MCF 10A (cell line): ENCODE measurements at regions not wholly inside any gene's neighbourhood (a gene's known extent, or its start where the extent isn't known, plus 50 kb on each side); places are given as distances from the start of the nearest gene placed in this dataset.

ENCODE experiments used
- BruUV-seq: library from RNA; stranded (reverse); fragments of 400-500 nt; replicated peaks from 2 replicates; lab custom pipeline; 2021; lab: Mats Ljungman, UMichigan
- CTCF ChIA-PET: fragments of 300-600 bp; sonication (Branson Sonifier 250); formaldehyde crosslinking; extraction: SDS; loops from one replicate; lab custom pipeline; 2021; ENCODE audit warnings: antibody characterized with exemption, inconsistent platforms; lab: Yijun Ruan, JAX
- POLR2A ChIA-PET: fragments of 300-600, 350-650 bp; sonication (Branson Sonifier 250); formaldehyde crosslinking; extraction: SDS; loops from one replicate; lab custom pipeline; 2020; ENCODE audit warnings: antibody characterized with exemption, inconsistent platforms; lab: Yijun Ruan, JAX
- DNase-seq: peaks from one replicate; pipeline ENCODE4 v3.0.0-alpha.2; 2018; ENCODE audit not compliant: unreplicated experiment
- H3K27ac Mint-ChIP-seq: one replicate; pipeline ENCODE4 v1.8.0; 2022; ENCODE audit warnings: mild to moderate bottlenecking, low read depth, mixed read lengths; ENCODE audit not compliant: unreplicated experiment
- H3K27me3 Mint-ChIP-seq: one replicate; pipeline ENCODE4 v1.8.0; 2022; ENCODE audit warnings: mixed read lengths; ENCODE audit not compliant: insufficient read depth, unreplicated experiment
- H3K36me3 Mint-ChIP-seq: one replicate; pipeline ENCODE4 v1.8.0; 2022; ENCODE audit warnings: mild to moderate bottlenecking, moderate library complexity, mixed read lengths; ENCODE audit not compliant: insufficient read depth, unreplicated experiment
- H3K4me1 Mint-ChIP-seq: one replicate; pipeline ENCODE4 v1.8.0; 2022; ENCODE audit warnings: mixed read lengths; ENCODE audit not compliant: insufficient read depth, unreplicated experiment
- H3K4me3 Mint-ChIP-seq: one replicate; pipeline ENCODE4 v1.8.0; 2022; ENCODE audit warnings: mild to moderate bottlenecking, moderate library complexity, mixed read lengths; ENCODE audit not compliant: unreplicated experiment
- H3K9me3 Mint-ChIP-seq: one replicate; pipeline ENCODE4 v1.8.0; 2022; ENCODE audit warnings: mixed read lengths; ENCODE audit not compliant: unreplicated experiment
- intact Hi-C: fragments of 100-400 bp; cut with micrococcal nuclease; formaldehyde crosslinking; loops from 2 replicates; pipeline ENCODE4 v1.14.1; 2022
- TF ChIP-seq, protein P1 (sequence below): fragments of 200-600 bp; IDR thresholded peaks from one replicate; pipeline ENCODE4 v1.8.0; 2022; ENCODE audit warnings: antibody characterized with exemption, mild to moderate bottlenecking; ENCODE audit not compliant: unreplicated experiment

DNA sequence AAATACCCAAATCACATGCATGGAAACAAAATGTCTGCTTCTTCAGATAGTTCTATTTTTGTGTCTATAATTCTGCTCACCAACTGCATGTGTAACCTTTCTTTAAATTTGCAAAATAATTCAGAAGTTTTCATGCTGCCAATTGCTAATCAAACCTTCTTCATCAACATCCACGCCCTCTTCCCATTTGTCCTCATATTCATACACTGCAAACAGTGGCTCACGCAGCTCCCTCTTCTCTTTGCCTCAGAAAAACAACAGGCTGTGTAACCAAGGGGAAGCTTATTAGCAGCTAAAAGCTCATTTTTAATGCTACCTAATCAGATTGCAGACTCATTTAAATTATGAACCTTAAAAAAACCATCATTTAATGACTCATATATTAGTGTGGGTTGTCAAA, 555.0 kb upstream of the EPHA7 start:
- Mint-ChIP-seq H3K4me3 (no peak overlapping the region), H3K27ac (no peak overlapping the region), H3K9me3 (peaks cover 7% of the 10 kb centered on the region), H3K4me1 (no peaks in the 10 kb centered on the region), H3K36me3 (no peaks in the 10 kb centered on the region), H3K27me3 (peaks cover 33% of the 10 kb centered on the region)
- no TSS peak for BruUV-seq
- ChIA-PET POLR2A (no interaction called here), CTCF (no interaction called here)
- intact Hi-C loops, result no loop called here
- DNase-seq, result no peak
- TF ChIP-seq, protein P1, sequence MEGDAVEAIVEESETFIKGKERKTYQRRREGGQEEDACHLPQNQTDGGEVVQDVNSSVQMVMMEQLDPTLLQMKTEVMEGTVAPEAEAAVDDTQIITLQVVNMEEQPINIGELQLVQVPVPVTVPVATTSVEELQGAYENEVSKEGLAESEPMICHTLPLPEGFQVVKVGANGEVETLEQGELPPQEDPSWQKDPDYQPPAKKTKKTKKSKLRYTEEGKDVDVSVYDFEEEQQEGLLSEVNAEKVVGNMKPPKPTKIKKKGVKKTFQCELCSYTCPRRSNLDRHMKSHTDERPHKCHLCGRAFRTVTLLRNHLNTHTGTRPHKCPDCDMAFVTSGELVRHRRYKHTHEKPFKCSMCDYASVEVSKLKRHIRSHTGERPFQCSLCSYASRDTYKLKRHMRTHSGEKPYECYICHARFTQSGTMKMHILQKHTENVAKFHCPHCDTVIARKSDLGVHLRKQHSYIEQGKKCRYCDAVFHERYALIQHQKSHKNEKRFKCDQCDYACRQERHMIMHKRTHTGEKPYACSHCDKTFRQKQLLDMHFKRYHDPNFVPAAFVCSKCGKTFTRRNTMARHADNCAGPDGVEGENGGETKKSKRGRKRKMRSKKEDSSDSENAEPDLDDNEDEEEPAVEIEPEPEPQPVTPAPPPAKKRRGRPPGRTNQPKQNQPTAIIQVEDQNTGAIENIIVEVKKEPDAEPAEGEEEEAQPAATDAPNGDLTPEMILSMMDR, result no peak

- H3K4me3 Mint-ChIP-seq, result no peak overlapping the region
- no peaks in the 10 kb centered on the region for H3K4me1 Mint-ChIP-seq
- ChIA-PET POLR2A (no interaction called here), CTCF (no interaction called here)
- BruUV-seq, result no TSS peak
- H3K36me3 Mint-ChIP-seq, result no peaks in the 10 kb centered on the region
- DNase-seq, result no peak
- no peak overlapping the region for H3K27ac Mint-ChIP-seq
- peaks cover 7% of the 10 kb centered on the region for H3K9me3 Mint-ChIP-seq
- intact Hi-C loops, result no loop called here
- TF ChIP-seq, protein P1, result no peak
- peaks cover 23% of the 10 kb centered on the region for H3K27me3 Mint-ChIP-seq
These were observed 553.4 kb upstream of the EPHA7 start for GRCh38 chr6:93972791-93973190.

GRCh38 chr6:93970684-93971083, 551.3 kb upstream of the EPHA7 start:
- no peaks in the 10 kb centered on the region for H3K4me1 Mint-ChIP-seq
- ChIA-PET POLR2A (no interaction called here), CTCF (interaction anchor here (0.6 kb wide), 1 partner anchor 9 kb away, joined by 3 read pairs; no protein-coding TSS in a partner anchor)
- H3K27me3 Mint-ChIP-seq, result peaks cover 11% of the 10 kb centered on the region
- no peak for DNase-seq
- no peaks in the 10 kb centered on the region for H3K36me3 Mint-ChIP-seq
- no peak overlapping the region for H3K27ac Mint-ChIP-seq
- TF ChIP-seq, protein P1, result no peak
- H3K4me3 Mint-ChIP-seq, result no peak overlapping the region
- intact Hi-C loops, result no loop called here
- H3K9me3 Mint-ChIP-seq, result peaks cover 7% of the 10 kb centered on the region
- no TSS peak for BruUV-seq

- TF ChIP-seq, protein P1, result no peak
- H3K9me3 Mint-ChIP-seq, result peaks cover 7% of the 10 kb centered on the region
- no peaks in the 10 kb centered on the region for H3K4me1 Mint-ChIP-seq
- intact Hi-C loops, result no loop called here
- H3K27me3 Mint-ChIP-seq, result peaks cover 20% of the 10 kb centered on the region
- POLR2A ChIA-PET, result no interaction called here
- CTCF ChIA-PET, result no interaction called here
- DNase-seq, result no peak
- BruUV-seq, result no TSS peak
- H3K36me3 Mint-ChIP-seq, result no peaks in the 10 kb centered on the region
- no peak overlapping the region for H3K4me3 Mint-ChIP-seq
- H3K27ac Mint-ChIP-seq, result no peak overlapping the region
These were observed 548.8 kb upstream of the EPHA7 start for GRCh38 chr6:93968126-93968525.
